Hindlimb muscle (tissue), 1 donor: ENCODE measurements at regions not wholly inside any gene's neighbourhood (a gene's known extent, or its start where the extent isn't known, plus 50 kb on each side); places are given as distances from the start of the nearest gene placed in this dataset.

Experiments used
- DNase-seq: peaks from one replicate; pipeline ENCODE4 v3.0.0-alpha.2; 2013

DNA sequence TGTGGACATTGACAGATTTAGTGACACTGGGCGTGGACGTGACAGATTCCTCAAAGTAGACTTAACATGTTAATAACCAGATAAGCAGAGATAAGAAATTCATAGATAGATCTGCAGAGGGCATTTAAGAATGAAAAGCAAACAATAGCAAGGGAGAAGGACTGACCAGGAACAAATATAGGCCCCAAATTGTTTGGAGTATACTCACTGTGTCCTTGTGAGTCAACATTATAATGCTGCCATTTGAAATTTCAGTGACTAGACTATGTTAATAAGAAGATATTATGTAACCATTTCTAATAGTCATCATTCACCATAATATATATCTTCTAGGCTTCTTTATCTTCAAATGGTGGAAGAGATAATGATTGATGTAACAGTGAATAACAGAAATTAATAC, 78.1 kb upstream of the SLC38A11 start:
- DNase-seq, result no peak

- DNase-seq, result no peak
These were observed 77.2 kb upstream of the SLC38A11 start for GRCh38 chr2:165032559-165032958.

GRCh38 chr2:165024199-165024598, 68.9 kb upstream of the SLC38A11 start:
- no peak for DNase-seq

DNA sequence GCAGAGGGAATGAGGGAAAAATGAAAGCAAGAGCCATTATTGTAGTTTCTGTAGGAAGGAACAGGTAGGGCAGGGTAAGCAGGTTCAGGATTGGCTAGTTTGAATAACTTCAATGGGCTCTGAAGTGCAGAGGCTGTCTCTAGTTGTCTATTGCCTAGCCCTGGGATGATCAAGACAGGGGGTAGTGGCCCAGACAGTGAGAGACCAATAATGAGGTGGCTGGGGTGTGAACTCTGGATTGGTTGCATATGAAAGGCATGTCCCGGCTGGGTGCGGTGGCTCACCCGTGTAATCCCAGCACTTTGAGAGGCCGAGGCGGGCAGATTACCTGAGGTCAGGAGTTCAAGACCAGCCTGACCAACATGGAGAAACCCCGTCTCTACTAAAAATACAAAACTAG, 67.5 kb upstream of the SLC38A11 start:
- DNase-seq, result no peak

DNA sequence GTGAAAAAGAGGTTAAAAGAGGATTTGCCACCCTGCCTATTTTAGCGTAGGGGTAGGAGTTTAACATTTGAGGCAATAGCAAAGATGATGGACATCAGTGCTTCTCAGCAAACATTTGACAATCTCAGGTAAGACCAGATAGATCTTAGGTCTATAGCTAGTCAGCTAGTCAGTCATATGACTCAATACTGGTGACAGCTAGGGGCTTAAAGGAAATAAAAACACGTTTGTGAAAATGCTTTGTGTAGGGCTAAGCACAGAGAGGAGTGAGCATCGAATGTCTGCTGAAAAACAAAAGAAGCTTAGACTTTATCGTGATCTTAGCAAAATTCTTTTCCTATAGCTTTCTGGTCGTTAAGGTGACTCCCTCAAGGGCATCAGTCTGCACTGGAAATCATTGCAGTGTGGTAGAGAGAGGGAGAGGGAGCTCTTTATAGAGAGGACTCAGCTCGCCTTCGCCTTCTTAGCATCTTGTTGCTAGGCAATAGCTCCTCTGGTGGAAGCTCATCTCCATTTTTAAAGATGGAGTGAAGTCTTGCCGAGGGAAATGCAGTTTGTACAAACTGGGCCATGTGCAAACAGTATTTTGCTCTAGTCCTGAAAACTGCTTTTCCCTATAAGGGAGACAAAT, 62.8 kb upstream of the SLC38A11 start:
- no peak for DNase-seq

DNA sequence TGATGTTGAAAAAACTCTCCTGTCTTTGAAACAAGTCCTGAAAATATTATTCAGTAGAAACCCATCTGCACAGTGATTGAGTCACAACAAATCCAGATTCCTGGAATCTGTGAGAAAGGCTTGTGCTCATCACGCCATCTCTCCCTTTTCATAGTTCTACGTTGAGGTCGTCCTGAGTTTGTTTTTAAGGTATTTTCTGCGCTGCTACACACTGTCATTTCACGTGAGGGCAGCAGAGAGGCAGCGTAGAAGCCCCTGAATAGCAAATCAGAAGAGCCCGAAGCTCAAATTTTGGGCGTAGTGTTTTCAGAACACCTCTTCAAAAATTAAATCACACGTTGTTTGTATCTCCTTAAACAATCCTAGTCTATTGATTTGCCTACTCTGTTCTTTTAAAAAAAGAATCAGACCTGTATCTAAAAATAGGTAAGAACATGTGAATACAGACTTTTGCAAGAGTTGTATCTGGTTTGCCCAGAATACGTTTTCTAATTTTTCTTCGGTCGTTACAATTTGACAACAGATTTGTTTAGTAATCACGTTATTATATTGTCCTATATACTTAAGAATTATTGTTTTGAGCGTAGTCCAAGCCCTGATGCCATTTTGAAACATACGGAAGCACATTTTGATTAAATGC, 61.6 kb upstream of the SLC38A11 start:
- DNase-seq, result no peak

DNA sequence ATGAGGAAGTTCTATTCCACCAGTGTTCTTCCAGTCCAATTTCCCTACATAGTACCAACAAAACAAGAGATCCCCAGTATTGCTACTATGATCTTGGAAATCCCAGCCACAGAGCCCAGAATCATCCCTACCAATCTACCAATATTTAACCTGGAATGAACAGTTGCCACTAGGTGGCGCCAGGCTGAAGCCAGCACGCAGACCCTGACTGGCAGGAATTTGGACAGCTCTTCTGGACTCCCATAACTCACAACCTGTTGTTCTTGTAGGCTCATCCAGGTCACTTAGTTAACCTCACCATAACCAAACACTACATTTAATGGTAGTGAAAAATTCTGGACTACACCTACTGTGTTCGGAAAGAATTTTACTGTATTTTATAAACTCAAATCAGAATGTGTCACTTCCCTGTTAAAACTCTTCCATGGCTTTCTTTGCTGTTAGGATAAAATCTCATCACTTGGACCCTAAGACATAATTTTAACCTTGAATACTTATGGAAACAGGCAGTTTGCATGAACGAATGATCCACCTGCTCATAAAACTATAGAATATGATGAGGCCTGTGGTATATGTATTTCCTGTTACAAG, 59.8 kb upstream of the SLC38A11 start:
- peak; percentile 53 for DNase-seq

GRCh38 chr2:165013944-165014619, 58.8 kb upstream of the SLC38A11 start:
- DNase-seq, result no peak

DNA sequence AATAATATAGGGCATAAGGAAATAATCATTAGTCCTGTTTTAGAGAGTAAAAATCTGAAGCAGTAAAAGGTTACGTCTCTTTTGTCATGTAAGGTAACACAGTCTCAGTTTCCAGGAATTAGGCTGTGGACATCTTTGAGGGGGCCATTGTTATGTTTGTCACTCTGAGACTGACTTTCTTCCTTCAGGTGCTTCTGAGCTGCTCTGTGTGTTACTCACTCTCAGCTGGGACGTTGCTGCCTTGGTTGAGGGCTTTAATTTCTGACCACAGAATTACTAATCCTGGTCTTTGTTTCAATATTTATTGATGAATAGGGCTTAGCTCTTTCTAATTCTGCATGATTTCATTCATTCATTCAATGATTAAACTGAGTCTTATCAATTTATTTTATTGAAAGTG, 55.9 kb upstream of the SLC38A11 start:
- no peak for DNase-seq

- no peak for DNase-seq
These were observed 55.2 kb upstream of the SLC38A11 start for GRCh38 chr2:165010556-165010955.

DNA sequence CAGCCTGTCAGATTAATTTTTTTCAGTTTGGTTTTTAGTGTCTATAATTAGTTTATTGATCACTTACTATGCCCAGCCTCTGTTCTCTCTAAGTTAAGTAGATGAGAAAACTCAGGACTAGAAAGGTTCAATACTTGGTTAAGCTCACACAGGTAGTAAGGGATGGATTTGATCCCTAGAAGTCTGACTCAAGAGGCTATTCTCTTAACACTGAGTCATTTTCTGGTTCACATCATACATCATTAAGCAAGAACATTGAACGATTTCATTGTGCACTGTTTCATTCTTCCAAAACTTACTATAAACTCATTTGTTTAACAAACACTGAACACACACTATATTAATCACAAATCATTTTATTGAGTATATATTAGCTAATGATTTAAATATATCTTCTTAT, 54.1 kb upstream of the SLC38A11 start:
- no peak for DNase-seq

- DNase-seq, result no peak
These were observed 53.5 kb upstream of the SLC38A11 start for GRCh38 chr2:165008730-165009315.

DNA sequence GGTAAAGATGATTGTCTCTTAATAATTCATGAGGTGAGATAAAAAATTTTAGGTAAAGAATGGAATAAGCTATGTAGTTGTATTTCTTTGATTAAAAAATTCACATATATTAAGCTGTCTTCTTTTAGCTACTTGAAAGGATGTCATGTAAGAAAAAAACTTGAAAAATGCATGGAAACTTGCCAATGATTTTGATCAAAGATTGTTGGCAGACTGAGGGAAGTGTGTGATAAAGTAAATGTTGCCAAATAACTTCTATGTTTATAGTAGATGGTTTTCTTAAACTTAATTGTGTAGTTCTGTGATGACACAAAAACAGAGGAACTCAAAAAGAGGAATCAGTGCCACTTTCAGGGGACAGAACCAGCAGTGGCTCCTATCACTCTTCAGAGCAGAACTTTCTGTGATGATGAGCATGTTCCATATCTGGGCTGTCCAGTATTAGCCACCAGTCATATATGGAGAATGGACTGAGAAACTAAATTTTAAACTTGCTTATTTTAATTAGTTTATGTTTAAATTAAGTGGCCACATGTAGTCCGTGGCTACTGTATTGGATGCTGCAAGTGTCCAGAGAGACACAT, 51.9 kb upstream of the SLC38A11 start:
- no peak for DNase-seq
